B cell (primary cell): ENCODE measurements at regions not wholly inside any gene's neighbourhood (a gene's known extent, or its start where the extent isn't known, plus 50 kb on each side); places are given as distances from the start of the nearest gene placed in this dataset.

ENCODE experiments used
- EZH2 ChIP-seq: IDR thresholded peaks from 2 replicates; pipeline ENCODE4 v1.6.1; 2012; ENCODE audit warnings: borderline replicate concordance, low read depth, mild to moderate bottlenecking, moderate library complexity, low read length; ENCODE audit not compliant: insufficient read depth, poor library complexity, severe bottlenecking
- TF ChIP-seq, protein P1 (sequence below): fragments of 200-600 bp; IDR thresholded peaks from one replicate; pipeline ENCODE4 v1.8.0; 2022; ENCODE audit warnings: antibody characterized with exemption, mild to moderate bottlenecking

DNA sequence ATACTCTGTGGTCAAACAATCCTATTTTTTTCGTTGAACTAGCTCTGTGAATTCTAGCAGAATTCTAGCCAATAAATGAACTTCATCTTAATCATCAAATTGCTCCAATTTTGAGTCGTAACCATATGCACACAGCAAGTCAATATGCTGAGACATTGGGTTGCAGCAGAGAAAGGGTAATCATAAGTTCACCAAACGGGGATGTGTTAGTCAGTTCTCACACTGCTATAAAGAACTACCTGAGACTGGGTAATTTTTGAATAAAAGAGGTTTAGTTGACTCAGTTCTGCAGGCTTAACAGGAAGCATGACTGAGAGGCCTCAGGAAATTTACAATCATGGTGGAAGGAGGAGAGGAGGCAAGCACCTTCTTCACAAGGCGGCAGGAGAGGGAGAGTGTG, 67.7 kb upstream of the ABCC4 start:
- TF ChIP-seq, protein P1, sequence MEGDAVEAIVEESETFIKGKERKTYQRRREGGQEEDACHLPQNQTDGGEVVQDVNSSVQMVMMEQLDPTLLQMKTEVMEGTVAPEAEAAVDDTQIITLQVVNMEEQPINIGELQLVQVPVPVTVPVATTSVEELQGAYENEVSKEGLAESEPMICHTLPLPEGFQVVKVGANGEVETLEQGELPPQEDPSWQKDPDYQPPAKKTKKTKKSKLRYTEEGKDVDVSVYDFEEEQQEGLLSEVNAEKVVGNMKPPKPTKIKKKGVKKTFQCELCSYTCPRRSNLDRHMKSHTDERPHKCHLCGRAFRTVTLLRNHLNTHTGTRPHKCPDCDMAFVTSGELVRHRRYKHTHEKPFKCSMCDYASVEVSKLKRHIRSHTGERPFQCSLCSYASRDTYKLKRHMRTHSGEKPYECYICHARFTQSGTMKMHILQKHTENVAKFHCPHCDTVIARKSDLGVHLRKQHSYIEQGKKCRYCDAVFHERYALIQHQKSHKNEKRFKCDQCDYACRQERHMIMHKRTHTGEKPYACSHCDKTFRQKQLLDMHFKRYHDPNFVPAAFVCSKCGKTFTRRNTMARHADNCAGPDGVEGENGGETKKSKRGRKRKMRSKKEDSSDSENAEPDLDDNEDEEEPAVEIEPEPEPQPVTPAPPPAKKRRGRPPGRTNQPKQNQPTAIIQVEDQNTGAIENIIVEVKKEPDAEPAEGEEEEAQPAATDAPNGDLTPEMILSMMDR, result no peak
- no peak for TF ChIP-seq EZH2
